ENCODE measurements at regions not wholly inside any gene's neighbourhood (a gene's known extent, or its start where the extent isn't known, plus 50 kb on each side); places are given as distances from the start of the nearest gene placed in this dataset.

GRCh38 chr2:150566289-150566688, 78.8 kb upstream of the RND3 start:
- DNase-seq (ENCODE audit: low read depth in 1 of 2, low spot score in 1 of 2): no peak

- no peak for DNase-seq (ENCODE audit: low read depth in 1 of 2, low spot score in 1 of 2)
These were observed 73.6 kb upstream of the RND3 start for GRCh38 chr2:150561076-150561475.

GRCh38 chr2:150557020-150557600, 69.6 kb upstream of the RND3 start:
- DNase-seq (ENCODE audit: low read depth in 1 of 2, low spot score in 1 of 2): no peak

GRCh38 chr2:150555611-150556356, 68.3 kb upstream of the RND3 start:
- no peak for DNase-seq (ENCODE audit: low read depth in 1 of 2, low spot score in 1 of 2)

GRCh38 chr2:150554046-150554445, 66.6 kb upstream of the RND3 start:
- no peak for DNase-seq (ENCODE audit: low read depth in 1 of 2, low spot score in 1 of 2)

- no peak for DNase-seq (ENCODE audit: low read depth in 1 of 2, low spot score in 1 of 2)
These were observed 64.8 kb upstream of the RND3 start for GRCh38 chr2:150552041-150552820.

- no peak for DNase-seq (ENCODE audit: low read depth in 1 of 2, low spot score in 1 of 2)
These were observed 61.9 kb upstream of the RND3 start for GRCh38 chr2:150549381-150549780.

- DNase-seq (ENCODE audit: low read depth in 1 of 2, low spot score in 1 of 2): no peak
These were observed 61.1 kb upstream of the RND3 start for GRCh38 chr2:150548527-150548926.

GRCh38 chr2:150545916-150546315, 58.4 kb upstream of the RND3 start:
- DNase-seq (ENCODE audit: low read depth in 1 of 2, low spot score in 1 of 2): no peak

GRCh38 chr2:150544731-150545130, 57.3 kb upstream of the RND3 start:
- DNase-seq (ENCODE audit: low read depth in 1 of 2, low spot score in 1 of 2): no peak

- DNase-seq (ENCODE audit: low read depth in 1 of 2, low spot score in 1 of 2): no peak
These were observed 55.2 kb upstream of the RND3 start for GRCh38 chr2:150542692-150543091.

GRCh38 chr2:150542172-150542571, 54.7 kb upstream of the RND3 start:
- no peak for DNase-seq (ENCODE audit: low read depth in 1 of 2, low spot score in 1 of 2)

GRCh38 chr2:150538651-150539201, 51.3 kb upstream of the RND3 start:
- no peak for DNase-seq (ENCODE audit: low read depth in 1 of 2, low spot score in 1 of 2)

Measured in activated CD4-positive, alpha-beta T cell treated with anti-CD3 and anti-CD28 coated beads, Interleukin-2, amount 50 U/mL, for 24 hours (primary cell).